ENCODE measurements at regions not wholly inside any gene's neighbourhood (a gene's known extent, or its start where the extent isn't known, plus 50 kb on each side); places are given as distances from the start of the nearest gene placed in this dataset.

GRCh38 chrX:8890794-8891193 is 89.6 kb upstream of the FAM9A start:
- TF ChIP-seq CTCF (IDR thresholded peaks at IDR 0.05) (no peak), ZFX (IDR thresholded peaks at IDR 0.05; ENCODE audit: borderline replicate concordance) (no peak)
